NB4 (cell line): ENCODE measurements at regions not wholly inside any gene's neighbourhood (a gene's known extent, or its start where the extent isn't known, plus 50 kb on each side); places are given as distances from the start of the nearest gene placed in this dataset.

Experiments
- MAX ChIP-seq: IDR thresholded peaks from 2 replicates; pipeline ENCODE4 v1.6.1; 2011; ENCODE audit warnings: low read depth, low read length
- MYC ChIP-seq: IDR thresholded peaks from 2 replicates; pipeline ENCODE4 v1.6.1; 2011; ENCODE audit warnings: low read depth, low read length
- POLR2A ChIP-seq: IDR thresholded peaks from 2 replicates; pipeline ENCODE4 v1.6.1; 2011; ENCODE audit warnings: mild to moderate bottlenecking; ENCODE audit not compliant: insufficient read length; ENCODE audit errors: extremely low read depth
- TF ChIP-seq, protein P1 (sequence below): IDR thresholded peaks from one replicate; pipeline ENCODE4 v1.5.1; 2012; ENCODE audit warnings: low read depth, low read length

GRCh38 chr9:34830068-34830467 is 120.1 kb upstream of the CCL21 start:
- TF ChIP-seq, protein P1, sequence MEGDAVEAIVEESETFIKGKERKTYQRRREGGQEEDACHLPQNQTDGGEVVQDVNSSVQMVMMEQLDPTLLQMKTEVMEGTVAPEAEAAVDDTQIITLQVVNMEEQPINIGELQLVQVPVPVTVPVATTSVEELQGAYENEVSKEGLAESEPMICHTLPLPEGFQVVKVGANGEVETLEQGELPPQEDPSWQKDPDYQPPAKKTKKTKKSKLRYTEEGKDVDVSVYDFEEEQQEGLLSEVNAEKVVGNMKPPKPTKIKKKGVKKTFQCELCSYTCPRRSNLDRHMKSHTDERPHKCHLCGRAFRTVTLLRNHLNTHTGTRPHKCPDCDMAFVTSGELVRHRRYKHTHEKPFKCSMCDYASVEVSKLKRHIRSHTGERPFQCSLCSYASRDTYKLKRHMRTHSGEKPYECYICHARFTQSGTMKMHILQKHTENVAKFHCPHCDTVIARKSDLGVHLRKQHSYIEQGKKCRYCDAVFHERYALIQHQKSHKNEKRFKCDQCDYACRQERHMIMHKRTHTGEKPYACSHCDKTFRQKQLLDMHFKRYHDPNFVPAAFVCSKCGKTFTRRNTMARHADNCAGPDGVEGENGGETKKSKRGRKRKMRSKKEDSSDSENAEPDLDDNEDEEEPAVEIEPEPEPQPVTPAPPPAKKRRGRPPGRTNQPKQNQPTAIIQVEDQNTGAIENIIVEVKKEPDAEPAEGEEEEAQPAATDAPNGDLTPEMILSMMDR: no peak
- TF ChIP-seq POLR2A: no peak
- no peak for TF ChIP-seq MAX
- no peak for TF ChIP-seq MYC
